ENCODE measurements at regions not wholly inside any gene's neighbourhood (a gene's known extent, or its start where the extent isn't known, plus 50 kb on each side); places are given as distances from the start of the nearest gene placed in this dataset.

DNA sequence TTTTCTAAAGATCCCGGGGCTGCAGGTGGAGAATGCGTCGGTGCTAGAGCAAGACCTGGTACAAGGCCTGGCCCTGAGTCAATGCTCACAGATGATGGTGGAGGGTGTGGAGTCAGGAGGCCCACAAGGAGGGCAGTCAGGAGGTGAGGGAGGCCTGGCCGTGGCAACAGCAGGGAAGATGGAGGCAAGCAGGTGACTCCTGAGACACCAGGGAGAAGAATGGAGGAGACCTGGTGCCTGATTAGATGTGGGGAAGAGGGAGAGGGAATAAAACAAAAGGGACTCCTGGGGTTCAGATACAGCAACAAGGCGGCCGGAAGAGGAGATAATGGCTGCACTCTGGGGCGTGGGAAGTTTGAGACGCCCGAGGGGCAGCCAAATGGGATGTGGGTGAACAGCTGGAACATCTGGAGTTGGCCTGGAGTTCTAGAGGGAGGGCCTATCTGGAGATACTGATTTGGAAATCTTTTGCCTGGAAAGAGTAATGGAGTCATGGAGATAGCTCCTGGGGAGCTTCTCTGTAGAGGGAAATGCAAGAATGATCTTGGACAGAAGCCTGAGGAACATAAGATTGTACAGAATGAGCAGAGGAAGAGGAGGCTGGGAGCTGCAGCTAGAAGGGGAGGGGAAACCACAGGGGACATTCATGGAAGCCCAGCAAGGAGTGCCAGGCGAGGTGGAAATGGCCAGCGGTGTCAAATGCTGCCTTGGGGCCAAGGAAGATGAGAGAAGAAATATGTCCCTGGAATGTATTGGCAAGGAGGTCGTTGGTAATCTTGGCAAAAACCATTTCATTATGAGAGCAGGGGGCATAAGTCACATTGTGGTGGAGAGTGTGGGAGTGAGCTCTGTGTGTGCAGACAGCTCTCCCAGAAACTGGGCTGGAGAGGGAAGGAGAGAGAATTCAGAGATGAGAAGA, 67.5 kb upstream of the CORO2B start:
- H3K9ac ChIP-seq (ENCODE audit: control insufficient read depth, extremely low read depth, insufficient read depth, low read length) = no peak overlapping the region

DNA sequence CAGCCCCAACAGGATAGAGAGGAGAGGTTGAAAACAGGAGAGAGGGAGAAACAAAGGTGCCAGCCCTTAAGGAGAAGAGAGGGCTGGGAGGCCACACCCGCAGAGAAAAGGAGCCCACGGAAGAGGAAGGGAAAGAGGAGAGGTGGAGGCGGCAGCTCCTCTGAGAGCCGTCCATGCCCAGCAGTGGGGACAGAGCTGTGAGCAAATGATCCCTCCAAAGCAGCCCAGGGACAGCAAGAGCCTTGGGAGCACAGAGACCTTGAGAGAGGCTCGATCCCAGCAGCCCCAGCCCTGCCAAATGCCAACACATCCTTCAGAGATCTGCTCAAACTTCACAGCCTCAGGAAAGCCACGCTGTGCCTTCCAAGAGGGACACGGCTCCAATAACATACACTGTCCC, 66.7 kb upstream of the CORO2B start:
- H3K36me3 ChIP-seq (ENCODE audit: control insufficient read depth in 2 of 2, extremely low read depth in 1 of 2, insufficient read depth in 2 of 2, low read length in 2 of 2) = no peaks in the 10 kb centered on the region

More for the DNA sequence above, 67.5 kb upstream of the CORO2B start:
- H3K27ac ChIP-seq (ENCODE audit: control insufficient read depth, insufficient read depth, low read length) = no peak overlapping the region
- no peaks in the 10 kb centered on the region for H3K9me1 ChIP-seq (ENCODE audit: control insufficient read depth, extremely low read depth, insufficient read depth, low read length)
- DNase-seq (ENCODE audit: low read depth, low spot score) = no peak
- H3K4me2 ChIP-seq (ENCODE audit: control insufficient read depth, extremely low read depth, insufficient read depth, low read depth, low read length) = no peak overlapping the region
- dilution Hi-C loops (cut with MboI; ENCODE audit: extremely low pct_ligation_motif_present, low sequenced_read_pairs) = no loop called here
- no peaks in the 10 kb centered on the region for H3K4me1 ChIP-seq (ENCODE audit: control insufficient read depth, extremely low read depth, insufficient read depth, low read length)
- no peak for FAIRE-seq
- no peaks in the 10 kb centered on the region for H3K36me3 ChIP-seq (ENCODE audit: control insufficient read depth in 2 of 2, extremely low read depth in 1 of 2, insufficient read depth in 2 of 2, low read length in 2 of 2)
- TF ChIP-seq, protein P1, sequence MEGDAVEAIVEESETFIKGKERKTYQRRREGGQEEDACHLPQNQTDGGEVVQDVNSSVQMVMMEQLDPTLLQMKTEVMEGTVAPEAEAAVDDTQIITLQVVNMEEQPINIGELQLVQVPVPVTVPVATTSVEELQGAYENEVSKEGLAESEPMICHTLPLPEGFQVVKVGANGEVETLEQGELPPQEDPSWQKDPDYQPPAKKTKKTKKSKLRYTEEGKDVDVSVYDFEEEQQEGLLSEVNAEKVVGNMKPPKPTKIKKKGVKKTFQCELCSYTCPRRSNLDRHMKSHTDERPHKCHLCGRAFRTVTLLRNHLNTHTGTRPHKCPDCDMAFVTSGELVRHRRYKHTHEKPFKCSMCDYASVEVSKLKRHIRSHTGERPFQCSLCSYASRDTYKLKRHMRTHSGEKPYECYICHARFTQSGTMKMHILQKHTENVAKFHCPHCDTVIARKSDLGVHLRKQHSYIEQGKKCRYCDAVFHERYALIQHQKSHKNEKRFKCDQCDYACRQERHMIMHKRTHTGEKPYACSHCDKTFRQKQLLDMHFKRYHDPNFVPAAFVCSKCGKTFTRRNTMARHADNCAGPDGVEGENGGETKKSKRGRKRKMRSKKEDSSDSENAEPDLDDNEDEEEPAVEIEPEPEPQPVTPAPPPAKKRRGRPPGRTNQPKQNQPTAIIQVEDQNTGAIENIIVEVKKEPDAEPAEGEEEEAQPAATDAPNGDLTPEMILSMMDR (optimal IDR thresholded peaks at IDR 0.05 in 1 of 3, IDR thresholded peaks at IDR 0.05 in 1 of 3, conservative IDR thresholded peaks at IDR 0.05 in 1 of 3; ENCODE audit: extremely low read depth in 1 of 3, insufficient read depth in 2 of 3, low read length in 3 of 3) = no peak
- TF ChIP-seq EZH2 (IDR thresholded peaks at IDR 0.05; ENCODE audit: low read length) = no peak
- H3K27me3 ChIP-seq (ENCODE audit: control insufficient read depth, extremely low read depth, insufficient read depth, low read length) = peaks cover 25% of the 10 kb centered on the region
- H3K4me3 ChIP-seq (ENCODE audit: control insufficient read depth in 2 of 3, extremely low read depth in 1 of 3, insufficient read depth in 2 of 3, low read depth in 1 of 3, low read length in 3 of 3) = no peak overlapping the region
- H4K20me1 ChIP-seq (ENCODE audit: control insufficient read depth, extremely low read depth, insufficient read depth, low read length) = no peaks in the 10 kb centered on the region
- H3K9me3 ChIP-seq (ENCODE audit: control insufficient read depth, low read depth, low read length) = no peaks in the 10 kb centered on the region
- no peaks in the 10 kb centered on the region for H3K79me2 ChIP-seq (ENCODE audit: control insufficient read depth, insufficient read depth, low read length)
- no peak overlapping the region for H2AFZ ChIP-seq (ENCODE audit: control insufficient read depth, low read length)

More for the DNA sequence above, 66.7 kb upstream of the CORO2B start:
- no peak overlapping the region for H3K9ac ChIP-seq (ENCODE audit: control insufficient read depth, extremely low read depth, insufficient read depth, low read length)
- H3K9me1 ChIP-seq (ENCODE audit: control insufficient read depth, extremely low read depth, insufficient read depth, low read length) = no peaks in the 10 kb centered on the region
- TF ChIP-seq, protein P1 (optimal IDR thresholded peaks at IDR 0.05 in 1 of 3, IDR thresholded peaks at IDR 0.05 in 1 of 3, conservative IDR thresholded peaks at IDR 0.05 in 1 of 3; ENCODE audit: extremely low read depth in 1 of 3, insufficient read depth in 2 of 3, low read length in 3 of 3) = no peak
- TF ChIP-seq EZH2 (IDR thresholded peaks at IDR 0.05; ENCODE audit: low read length) = no peak
- no peaks in the 10 kb centered on the region for H3K79me2 ChIP-seq (ENCODE audit: control insufficient read depth, insufficient read depth, low read length)
- H3K27ac ChIP-seq (ENCODE audit: control insufficient read depth, insufficient read depth, low read length) = no peak overlapping the region
- H4K20me1 ChIP-seq (ENCODE audit: control insufficient read depth, extremely low read depth, insufficient read depth, low read length) = no peaks in the 10 kb centered on the region
- no peaks in the 10 kb centered on the region for H3K4me1 ChIP-seq (ENCODE audit: control insufficient read depth, extremely low read depth, insufficient read depth, low read length)
- dilution Hi-C loops (cut with MboI; ENCODE audit: extremely low pct_ligation_motif_present, low sequenced_read_pairs) = no loop called here
- no peak overlapping the region for H3K4me2 ChIP-seq (ENCODE audit: control insufficient read depth, extremely low read depth, insufficient read depth, low read depth, low read length)
- no peak overlapping the region for H2AFZ ChIP-seq (ENCODE audit: control insufficient read depth, low read length)
- FAIRE-seq (no peak), DNase-seq (ENCODE audit: low read depth, low spot score) (no peak)
- H3K4me3 ChIP-seq (ENCODE audit: control insufficient read depth in 2 of 3, extremely low read depth in 1 of 3, insufficient read depth in 2 of 3, low read depth in 1 of 3, low read length in 3 of 3) = no peak overlapping the region
- H3K27me3 ChIP-seq (ENCODE audit: control insufficient read depth, extremely low read depth, insufficient read depth, low read length) = peaks cover 30% of the 10 kb centered on the region
- no peaks in the 10 kb centered on the region for H3K9me3 ChIP-seq (ENCODE audit: control insufficient read depth, low read depth, low read length)
